Right ventricle myocardium superior (tissue), 1 donor: ENCODE measurements at regions not wholly inside any gene's neighbourhood (a gene's known extent, or its start where the extent isn't known, plus 50 kb on each side); places are given as distances from the start of the nearest gene placed in this dataset.

Experiments used
- ATAC-seq: fragments of 200-7000 bp; cut with Tn5 transposase; one replicate; pipeline ENCODE4 v1.9.1; 2020; ENCODE audit warnings: mild to moderate bottlenecking; ENCODE audit not compliant: poor library complexity
- DNase-seq: peaks from one replicate; pipeline ENCODE4 v3.0.0-alpha.2; 2020
- intact Hi-C: fragments of 100-400 bp; cut with DNase I; formaldehyde crosslinking; loops from one replicate; pipeline ENCODE4 v1.11.2; 2022
- donor health status: DM: no; HTN: yes; CAD: no; lungs with severe emphysema.

DNA sequence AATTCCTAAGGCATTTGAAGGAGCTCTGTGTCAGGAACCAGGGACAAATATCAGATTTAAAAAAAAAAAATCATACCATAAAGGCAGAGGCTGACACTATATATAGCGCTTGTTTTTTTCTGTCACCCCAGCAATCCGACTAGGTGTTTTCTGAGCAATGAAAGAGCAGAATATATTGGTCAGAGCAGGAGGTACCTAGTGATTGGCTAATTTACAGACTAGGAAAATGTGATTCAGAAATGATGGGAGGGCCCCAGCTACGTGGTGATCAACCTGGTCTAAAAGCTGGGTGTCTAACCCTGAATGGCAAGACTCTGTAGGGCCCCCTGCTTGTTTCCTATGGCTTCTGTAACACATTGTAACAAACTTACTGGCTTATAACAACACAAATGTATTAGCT lies 195.5 kb upstream of the XYLT1 start:
- DNase-seq = no peak
- no peak for ATAC-seq
- intact Hi-C loops = no loop called here

- no peak for ATAC-seq
Measured at GRCh38 chr16:17658881-17659280, 188.1 kb upstream of the XYLT1 start.

DNA sequence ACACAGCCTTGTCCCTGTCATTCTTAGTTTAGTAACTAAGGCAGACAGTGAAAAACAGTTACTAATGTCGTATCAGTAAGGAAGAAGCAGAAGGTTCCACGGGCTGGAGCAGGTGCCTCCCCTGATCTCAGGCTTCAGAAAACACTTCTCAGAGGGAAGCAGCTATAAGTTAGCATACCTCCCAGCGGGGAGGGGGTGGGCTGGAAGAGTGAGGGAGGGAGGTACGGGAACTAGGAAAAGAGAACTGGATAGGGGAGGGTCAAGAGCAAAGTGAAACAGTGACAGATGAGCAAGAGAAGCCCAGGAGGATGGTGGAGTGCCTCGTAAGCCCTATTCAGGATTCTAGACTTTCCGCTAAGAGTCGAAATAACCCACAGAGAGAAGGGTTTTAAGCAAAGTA lies 186.3 kb upstream of the XYLT1 start:
- no peak for DNase-seq
- intact Hi-C loops = no loop called here
- no peak for ATAC-seq

More at GRCh38 chr16:17658881-17659280, 188.1 kb upstream of the XYLT1 start:
- no peak for DNase-seq
- intact Hi-C loops = no loop called here

- ATAC-seq (no peak), DNase-seq (no peak)
- intact Hi-C loops = no loop called here
Measured at GRCh38 chr16:17654571-17654970, 183.8 kb upstream of the XYLT1 start.

DNA sequence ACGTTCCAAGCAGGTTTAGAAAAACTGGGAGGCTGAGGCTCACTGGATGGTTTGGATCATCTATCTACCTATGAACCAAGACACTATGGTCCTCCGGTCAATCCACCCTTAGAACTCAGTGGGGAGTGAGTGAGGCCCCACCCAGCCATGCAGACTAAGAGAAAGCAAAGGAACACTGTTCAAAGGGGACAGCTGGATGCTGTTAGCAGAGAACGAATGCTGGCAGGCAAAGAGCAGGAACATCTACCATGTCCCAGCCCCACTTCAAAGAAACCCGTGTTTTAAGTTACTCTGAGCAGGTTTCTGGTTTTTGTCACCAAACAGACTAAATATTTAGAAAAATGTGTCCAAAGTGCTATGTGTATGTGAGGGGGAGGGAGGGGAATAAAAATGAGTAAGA lies 183.4 kb upstream of the XYLT1 start:
- ATAC-seq (no peak), DNase-seq (no peak)
- intact Hi-C loops = no loop called here

- intact Hi-C loops = no loop called here
- no peak for DNase-seq
- no peak for ATAC-seq
Measured at GRCh38 chr16:17647879-17648872, 177.4 kb upstream of the XYLT1 start.

DNA sequence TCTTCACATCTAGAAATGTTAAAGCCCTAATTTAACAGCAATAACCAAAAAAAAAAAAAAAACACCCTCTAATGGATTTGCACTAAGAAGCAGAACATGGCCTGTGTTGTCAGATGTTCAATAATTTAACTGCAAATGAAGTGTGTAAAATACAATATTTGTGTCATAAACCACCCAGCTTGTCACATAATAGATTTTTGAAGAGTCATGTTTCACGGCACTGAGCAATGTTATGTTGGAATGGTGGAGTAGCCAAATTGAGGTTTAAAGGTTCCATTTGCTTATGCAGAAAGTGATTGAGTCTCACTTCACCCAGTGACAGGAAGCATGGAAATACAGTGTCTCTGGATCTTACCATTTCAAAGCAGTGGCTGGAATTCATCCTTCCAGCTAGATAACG lies 173.2 kb upstream of the XYLT1 start:
- no peak for ATAC-seq
- DNase-seq = no peak
- intact Hi-C loops = no loop called here

DNA sequence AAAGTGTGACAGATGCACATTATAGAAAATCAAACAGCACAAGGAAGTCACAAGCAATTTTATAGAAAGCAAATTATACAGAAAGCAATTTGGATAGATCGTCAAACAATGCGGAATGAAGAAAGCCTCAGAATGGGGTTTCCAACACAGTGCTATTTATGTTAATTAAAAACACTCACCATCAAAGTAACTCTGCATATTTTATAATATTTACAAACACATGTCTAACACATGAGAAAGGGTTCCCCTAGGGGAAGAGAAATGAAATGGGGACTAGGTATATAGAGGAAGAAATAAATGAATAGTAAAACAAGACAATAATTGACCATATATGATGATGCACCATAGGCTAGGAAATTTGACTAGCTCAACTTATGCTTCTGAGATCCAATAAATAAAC lies 171.2 kb upstream of the XYLT1 start:
- no peak for ATAC-seq
- intact Hi-C loops = no loop called here
- DNase-seq = no peak

DNA sequence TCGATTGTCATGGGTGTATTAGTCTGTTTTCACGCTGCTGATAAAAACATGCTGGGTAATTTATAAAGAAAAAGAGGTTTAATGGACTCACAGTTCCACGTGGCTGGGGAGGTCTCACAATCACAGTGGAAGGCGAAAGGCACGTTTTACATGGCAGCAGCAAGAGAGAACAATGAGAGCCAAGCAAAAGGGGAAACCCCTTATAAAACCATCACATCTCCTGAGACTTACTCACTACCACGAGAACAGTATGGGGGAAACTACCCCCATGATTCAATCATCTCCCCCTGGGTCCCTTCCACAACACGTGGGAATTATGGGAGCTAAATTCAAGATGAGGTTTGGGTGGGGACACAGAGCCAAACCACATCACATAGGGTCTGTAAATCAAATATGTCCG lies 167.4 kb upstream of the XYLT1 start:
- ATAC-seq = no peak
- no peak for DNase-seq
- intact Hi-C loops = no loop called here

DNA sequence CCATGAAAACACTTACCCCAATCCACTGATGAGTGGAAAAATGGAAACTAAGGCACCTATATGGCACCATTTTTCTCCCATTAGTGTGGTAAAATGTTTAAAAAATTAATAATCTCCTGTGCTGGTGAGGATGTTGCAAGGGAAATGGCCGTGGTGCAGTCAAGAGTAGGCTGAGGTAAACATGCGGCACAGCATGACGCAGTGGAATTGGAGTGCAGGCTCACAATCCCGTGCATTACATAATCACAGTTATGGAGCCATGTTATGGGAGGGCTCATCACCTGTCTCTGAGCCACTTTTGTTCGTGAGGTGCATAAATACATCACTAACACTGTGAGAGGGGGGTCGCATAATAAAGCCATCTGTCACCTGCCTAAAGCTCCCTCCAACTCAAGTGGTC lies 164.4 kb upstream of the XYLT1 start:
- ATAC-seq = no peak
- intact Hi-C loops = no loop called here
- DNase-seq = no peak

GRCh38 chr16:17633181-17633951 lies 162.6 kb upstream of the XYLT1 start:
- intact Hi-C loops = no loop called here
- no peak for DNase-seq
- ATAC-seq = no peak

GRCh38 chr16:17632667-17633066 lies 161.9 kb upstream of the XYLT1 start:
- no peak for DNase-seq
- ATAC-seq = no peak
- intact Hi-C loops = no loop called here

- DNase-seq (no peak), ATAC-seq (no peak)
- intact Hi-C loops = no loop called here
Measured at GRCh38 chr16:17629936-17630335, 159.2 kb upstream of the XYLT1 start.

GRCh38 chr16:17628983-17629382 lies 158.2 kb upstream of the XYLT1 start:
- intact Hi-C loops = no loop called here
- DNase-seq (no peak), ATAC-seq (no peak)

GRCh38 chr16:17622366-17622765 lies 151.6 kb upstream of the XYLT1 start:
- DNase-seq = no peak
- no peak for ATAC-seq
- intact Hi-C loops = no loop called here

DNA sequence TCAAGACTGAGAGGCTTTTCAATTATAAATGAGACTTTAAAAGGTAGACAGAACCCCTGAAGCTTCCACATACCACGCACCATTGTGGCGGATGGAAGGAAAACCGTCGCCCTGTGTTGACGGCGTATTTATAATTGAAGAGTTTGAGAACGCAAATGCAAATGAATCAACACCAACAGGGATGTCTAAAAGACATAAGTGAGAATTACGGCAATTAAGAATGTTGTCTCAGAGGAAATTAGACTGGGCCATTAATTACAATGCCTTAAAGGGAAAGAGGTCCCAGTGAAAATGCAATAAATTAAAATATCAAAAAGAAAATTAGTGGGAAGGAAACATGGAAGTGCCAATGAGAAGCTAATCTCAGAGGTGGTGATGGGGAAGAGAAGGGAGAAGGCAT lies 148.5 kb upstream of the XYLT1 start:
- DNase-seq = no peak
- intact Hi-C loops = no loop called here
- no peak for ATAC-seq

GRCh38 chr16:17617021-17617552 lies 146.3 kb upstream of the XYLT1 start:
- intact Hi-C loops = no loop called here
- ATAC-seq = no peak
- no peak for DNase-seq

DNA sequence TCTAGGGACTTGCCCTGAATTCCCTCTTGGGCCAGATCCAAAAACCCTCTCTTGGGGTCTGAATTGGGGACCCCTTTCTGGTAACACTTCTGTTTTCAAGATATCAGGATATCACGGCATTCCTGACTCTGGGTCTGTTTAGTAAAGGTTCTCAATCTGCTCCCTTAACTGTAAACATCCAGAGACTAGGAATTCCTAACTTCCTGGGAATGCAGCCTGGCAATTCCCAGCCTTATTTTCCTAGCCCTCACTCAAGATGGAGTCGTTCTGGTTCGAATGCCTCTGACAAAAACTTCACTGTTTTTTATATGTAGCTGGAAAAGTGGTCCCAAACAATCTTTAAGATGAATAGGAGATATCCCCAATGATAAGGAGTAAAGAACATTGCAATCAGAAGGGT lies 141.6 kb upstream of the XYLT1 start:
- ATAC-seq (no peak), DNase-seq (no peak)
- intact Hi-C loops = no loop called here

DNA sequence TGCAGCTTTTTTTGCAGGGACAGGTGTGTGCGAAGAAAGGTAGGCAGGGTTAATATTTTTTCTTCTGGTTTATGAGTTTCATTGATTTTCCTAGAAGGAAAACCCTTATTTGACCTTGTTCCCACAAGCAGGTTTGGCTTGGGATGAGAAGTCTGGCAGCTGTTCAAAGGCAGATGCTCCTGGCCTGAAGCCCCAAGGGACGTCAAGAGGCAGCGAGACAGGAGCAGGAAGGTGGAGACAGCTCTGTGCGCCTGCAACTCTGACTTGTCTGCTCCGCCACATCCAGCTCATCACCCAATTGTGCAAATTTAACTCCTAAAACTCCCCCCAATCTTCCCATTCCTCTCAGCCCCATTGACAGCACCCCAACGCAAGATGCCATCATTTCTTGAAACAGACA lies 136.8 kb upstream of the XYLT1 start:
- DNase-seq (no peak), ATAC-seq (no peak)
- intact Hi-C loops = no loop called here

DNA sequence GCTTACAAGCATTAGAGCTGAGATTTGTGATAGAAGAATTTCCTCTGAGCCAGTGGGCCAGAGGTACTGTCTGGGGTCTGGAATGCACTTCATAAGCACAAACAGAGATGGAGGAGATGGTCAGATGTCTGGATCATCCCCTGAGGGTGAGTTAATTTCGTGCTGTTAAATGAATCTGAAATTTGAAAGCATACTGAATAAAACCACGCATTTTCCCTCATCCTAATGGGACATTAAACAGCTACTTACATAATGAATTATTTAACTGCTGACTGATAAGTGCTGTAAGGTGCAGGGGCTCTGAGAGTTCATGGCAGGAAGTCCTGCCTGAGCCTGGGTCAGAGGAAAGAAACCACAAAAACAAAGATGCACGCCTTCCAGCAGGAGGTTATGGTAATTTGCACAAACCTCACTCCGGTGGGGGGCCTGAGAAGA lies 136.3 kb upstream of the XYLT1 start:
- DNase-seq (no peak), ATAC-seq (no peak)
- intact Hi-C loops = no loop called here
